Mesenchymal stem cell (in vitro differentiated cells and primary cell): ENCODE measurements at regions not wholly inside any gene's neighbourhood (a gene's known extent, or its start where the extent isn't known, plus 50 kb on each side); places are given as distances from the start of the nearest gene placed in this dataset.

Experiments
- DNase-seq: peaks from one replicate; pipeline ENCODE4 v3.0.0-alpha.2; 2013
- H2AFZ ChIP-seq: one replicate; pipeline ENCODE4 v1.6.1; 2013; ENCODE audit warnings: low read depth, mild to moderate bottlenecking, control low read depth, inconsistent platforms, low read length, moderate library complexity
- H2AK5ac ChIP-seq: 2 replicates; pipeline ENCODE4 v1.6.1; 2013; ENCODE audit warnings: low read length, moderate library complexity, mild to moderate bottlenecking, inconsistent platforms; ENCODE audit not compliant: severe bottlenecking
- H2BK120ac ChIP-seq: one replicate; pipeline ENCODE4 v1.6.1; 2013; ENCODE audit warnings: low read depth, mild to moderate bottlenecking, inconsistent platforms, low read length, moderate library complexity
- H2BK12ac ChIP-seq, 2 experiments: one replicate each; pipeline ENCODE4 v1.6.1; 2013; ENCODE audit warnings: inconsistent platforms in 2 of 2, low read length in 2 of 2, mild to moderate bottlenecking in 2 of 2, moderate library complexity in 2 of 2, control low read depth in 1 of 2
- H2BK15ac ChIP-seq: one replicate; pipeline ENCODE4 v1.6.1; 2013; ENCODE audit warnings: mild to moderate bottlenecking, low read depth, inconsistent platforms; ENCODE audit not compliant: poor library complexity, severe bottlenecking
- H2BK5ac ChIP-seq: 2 replicates; pipeline ENCODE4 v1.6.1; 2013; ENCODE audit warnings: low read depth, mild to moderate bottlenecking, low read length, control low read depth, inconsistent platforms; ENCODE audit not compliant: poor library complexity, severe bottlenecking
- H3K14ac ChIP-seq, 2 experiments: one replicate each; pipeline ENCODE4 v1.6.1; 2013; ENCODE audit warnings: inconsistent platforms in 2 of 2, low read length in 2 of 2, control low read depth in 1 of 2, mild to moderate bottlenecking in 1 of 2, moderate library complexity in 1 of 2
- H3K18ac ChIP-seq, 2 experiments: one replicate each; pipeline ENCODE4 v1.6.1; 2013; ENCODE audit warnings: inconsistent platforms in 2 of 2, low read length in 2 of 2, control low read depth in 1 of 2, low read depth in 1 of 2, mild to moderate bottlenecking in 1 of 2
- H3K23ac ChIP-seq, 2 experiments: one replicate each; pipeline ENCODE4 v1.6.1; 2013; ENCODE audit warnings: inconsistent platforms in 2 of 2, low read length in 2 of 2, mild to moderate bottlenecking in 2 of 2, moderate library complexity in 2 of 2, control low read depth in 1 of 2
- H3K27ac ChIP-seq: 2 replicates; pipeline ENCODE4 v1.5.1; 2013; ENCODE audit warnings: mild to moderate bottlenecking, moderate library complexity, low read length, control low read depth, inconsistent platforms; ENCODE audit not compliant: poor library complexity, severe bottlenecking
- H3K27me3 ChIP-seq, 2 experiments: 2 replicates each; pipeline versions ENCODE4 v1.6.1 to v1.7.0; 2013; ENCODE audit warnings: low read length in 2 of 2, mild to moderate bottlenecking in 2 of 2, moderate library complexity in 2 of 2, control low read depth in 1 of 2, inconsistent platforms in 1 of 2; ENCODE audit not compliant: control insufficient read depth in 1 of 2, insufficient read depth in 1 of 2
- H3K36me3 ChIP-seq, 2 experiments: 2 replicates each; pipeline versions ENCODE4 v1.6.1 to v1.7.0; 2013; ENCODE audit warnings: low read length in 2 of 2, control low read depth in 1 of 2, inconsistent platforms in 1 of 2, low read depth in 1 of 2, mild to moderate bottlenecking in 1 of 2; ENCODE audit not compliant: insufficient read depth in 2 of 2, control insufficient read depth in 1 of 2
- H3K4ac ChIP-seq, 2 experiments: one replicate each; pipeline ENCODE4 v1.6.1; 2013; ENCODE audit warnings: inconsistent platforms in 2 of 2, low read length in 2 of 2, mild to moderate bottlenecking in 2 of 2, moderate library complexity in 2 of 2, control low read depth in 1 of 2, low read depth in 1 of 2
- H3K4me1 ChIP-seq: 2 replicates; pipeline ENCODE4 v1.6.1; 2013; ENCODE audit warnings: low read depth, low read length, control low read depth; ENCODE audit not compliant: control insufficient read depth, insufficient read depth
- H3K4me2 ChIP-seq: 2 replicates; pipeline ENCODE4 v1.6.1; 2013; ENCODE audit warnings: low read length, mild to moderate bottlenecking, inconsistent platforms; ENCODE audit not compliant: poor library complexity, severe bottlenecking
- H3K4me3 ChIP-seq, 2 experiments: 2 replicates each; pipeline versions ENCODE4 v1.5.1 to v1.7.0; 2013; ENCODE audit warnings: low read length in 2 of 2, mild to moderate bottlenecking in 2 of 2, control low read depth in 1 of 2, low read depth in 1 of 2; ENCODE audit not compliant: insufficient read depth in 1 of 2
- H3K79me1 ChIP-seq: replicated peaks from 2 replicates; pipeline ENCODE4 v1.6.1; 2013; ENCODE audit warnings: mild to moderate bottlenecking, control low read depth, low read length, inconsistent platforms; ENCODE audit not compliant: poor library complexity, severe bottlenecking
- H3K9ac ChIP-seq: 2 replicates; pipeline ENCODE4 v1.7.0; 2013; ENCODE audit warnings: mild to moderate bottlenecking, low read length, moderate library complexity
- H3K9me3 ChIP-seq: 2 replicates; pipeline ENCODE4 v1.7.0; 2013; ENCODE audit warnings: mild to moderate bottlenecking, low read length; ENCODE audit not compliant: control insufficient read depth
- H4K8ac ChIP-seq: one replicate; pipeline ENCODE4 v1.6.1; 2013; ENCODE audit warnings: inconsistent platforms, mild to moderate bottlenecking, low read length, moderate library complexity
- H4K91ac ChIP-seq: one replicate; pipeline ENCODE4 v1.6.1; 2013; ENCODE audit warnings: mild to moderate bottlenecking, low read length, inconsistent platforms
- WGBS: methylation state at CpG from one replicate; pipeline ENCODE4 v1.1.7; 2013; ENCODE audit warnings: mixed read lengths; 5-methylcytosine and 5-hydroxymethylcytosine counted together

DNA sequence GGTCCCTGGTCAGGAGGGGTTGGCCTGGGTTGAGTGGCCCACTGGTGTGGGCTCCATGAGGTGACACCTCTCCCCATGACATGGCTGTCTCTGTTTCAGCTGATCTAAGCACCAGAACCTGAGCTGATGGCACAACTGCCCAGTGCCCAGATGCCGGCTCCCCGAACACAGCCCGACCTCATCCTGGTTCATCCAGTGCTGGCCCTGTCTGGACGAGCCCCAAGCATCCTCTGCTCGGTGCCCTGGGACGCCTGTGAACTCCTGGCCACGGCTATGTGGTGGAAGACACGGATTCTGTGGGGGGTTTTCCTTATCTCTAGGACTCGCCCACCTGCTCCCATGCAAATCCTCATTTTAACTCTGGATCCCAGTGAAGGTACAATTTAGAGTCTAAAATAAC lies 389.2 kb downstream of the SHANK2 start:
- no peak overlapping the region for H3K27ac ChIP-seq
- WGBS, result 81% methylated on average over 7 of the region's 9 CpGs
- no peaks in the 10 kb centered on the region for H3K36me3 ChIP-seq
- no peak overlapping the region for H4K91ac ChIP-seq
- peaks cover 0 to 6% of the 10 kb centered on the region in 2 experiments for H3K27me3 ChIP-seq
- H3K18ac ChIP-seq, result no peak overlapping the region
- no peak overlapping the region for H2BK120ac ChIP-seq
- no peak overlapping the region for H3K14ac ChIP-seq
- no peaks in the 10 kb centered on the region for H3K9me3 ChIP-seq
- H3K23ac ChIP-seq, result no peak overlapping the region
- H3K4me3 ChIP-seq, result no peak overlapping the region
- no peak overlapping the region for H2BK12ac ChIP-seq
- no peaks in the 10 kb centered on the region for H3K79me1 ChIP-seq
- no peak overlapping the region for H4K8ac ChIP-seq
- no peak overlapping the region for H3K4ac ChIP-seq
- H3K4me2 ChIP-seq, result no peak overlapping the region
- no peak overlapping the region for H2BK5ac ChIP-seq
- no peak overlapping the region for H2AK5ac ChIP-seq
- H2BK15ac ChIP-seq, result no peak overlapping the region
- H3K9ac ChIP-seq, result no peak overlapping the region
- DNase-seq, result no peak
- no peak overlapping the region for H2AFZ ChIP-seq
- peaks cover 2% of the 10 kb centered on the region for H3K4me1 ChIP-seq

DNA sequence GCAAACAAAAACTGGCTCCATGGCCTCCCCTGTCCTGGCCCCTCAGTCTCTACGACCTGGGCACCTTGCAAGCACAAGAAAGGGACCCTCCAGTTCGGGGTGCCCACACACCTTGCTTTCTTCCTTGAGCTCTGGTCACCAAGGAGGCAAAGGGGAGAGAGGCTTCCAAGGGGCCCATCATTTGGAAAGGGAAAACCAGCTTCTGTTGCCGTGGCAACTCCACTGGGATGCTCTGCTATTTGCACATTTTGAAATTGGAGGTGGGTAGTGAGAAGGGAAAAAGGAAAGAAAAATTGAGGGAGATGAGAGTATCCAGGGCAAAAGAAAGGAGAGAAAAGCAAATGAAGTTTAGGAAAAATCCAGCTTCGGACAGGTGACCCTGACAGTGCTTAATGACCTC lies 388.4 kb downstream of the SHANK2 start:
- Histone ChIP-seq H3K14ac (no peak overlapping the region), H3K23ac (no peak overlapping the region), H2BK5ac (no peak overlapping the region), H3K9me3 (no peaks in the 10 kb centered on the region), H3K9ac (no peak overlapping the region), H3K79me1 (no peaks in the 10 kb centered on the region), H3K4ac (no peak overlapping the region), H4K8ac (no peak overlapping the region), H2AK5ac (no peak overlapping the region), H2BK12ac (no peak overlapping the region), H3K27ac (no peak overlapping the region), H3K18ac (no peak overlapping the region), H2BK120ac (no peak overlapping the region), H2AFZ (no peak overlapping the region), H3K27me3 (peaks cover 0 to 7% of the 10 kb centered on the region in 2 experiments), H3K4me2 (no peak overlapping the region), H3K4me1 (peaks cover 2% of the 10 kb centered on the region), H3K4me3 (no peak overlapping the region), H2BK15ac (no peak overlapping the region), H4K91ac (no peak overlapping the region), H3K36me3 (no peaks in the 10 kb centered on the region)
- no peak for DNase-seq
- whole genome bisulfite sequencing, result 64% methylated on average over 4 of the region's 4 CpGs

DNA sequence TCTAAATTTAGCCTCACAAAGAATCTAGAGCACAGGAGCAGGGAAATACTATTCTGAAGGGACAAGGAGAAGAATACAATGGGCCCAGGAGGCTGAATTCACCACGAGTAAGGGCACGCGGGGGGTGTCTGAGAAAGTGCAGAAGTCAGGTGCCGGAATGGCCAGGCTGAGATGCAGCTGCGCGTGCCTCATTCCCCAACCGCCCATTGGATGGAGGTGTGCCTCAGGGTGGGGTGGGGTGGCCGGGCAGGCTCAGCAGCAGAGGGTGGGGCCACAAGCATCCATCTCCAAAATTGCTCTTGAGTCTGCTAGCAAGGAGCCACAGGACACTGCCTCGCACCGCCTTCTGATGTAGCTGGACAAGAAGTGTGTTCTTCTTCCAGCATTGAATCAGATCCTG lies 387.0 kb downstream of the SHANK2 start:
- no peak overlapping the region for H3K18ac ChIP-seq
- H3K23ac ChIP-seq, result no peak overlapping the region
- H3K4ac ChIP-seq, result no peak overlapping the region
- H2AK5ac ChIP-seq, result no peak overlapping the region
- H3K9ac ChIP-seq, result no peak overlapping the region
- H3K4me1 ChIP-seq, result peaks cover 2% of the 10 kb centered on the region
- H4K91ac ChIP-seq, result no peak overlapping the region
- H3K27me3 ChIP-seq, result peaks cover 0 to 14% of the 10 kb centered on the region in 2 experiments
- H2BK120ac ChIP-seq, result no peak overlapping the region
- no peaks in the 10 kb centered on the region for H3K79me1 ChIP-seq
- H3K4me2 ChIP-seq, result no peak overlapping the region
- H4K8ac ChIP-seq, result no peak overlapping the region
- H2AFZ ChIP-seq, result no peak overlapping the region
- H2BK5ac ChIP-seq, result no peak overlapping the region
- H3K14ac ChIP-seq, result no peak overlapping the region
- WGBS, result 86% methylated on average over 10 of the region's 10 CpGs
- H3K27ac ChIP-seq, result no peak overlapping the region
- H2BK15ac ChIP-seq, result no peak overlapping the region
- H3K4me3 ChIP-seq, result no peak overlapping the region
- H2BK12ac ChIP-seq, result no peak overlapping the region
- no peaks in the 10 kb centered on the region for H3K36me3 ChIP-seq
- DNase-seq, result no peak
- H3K9me3 ChIP-seq, result no peaks in the 10 kb centered on the region

- H4K8ac ChIP-seq, result no peak overlapping the region
- H3K18ac ChIP-seq, result no peak overlapping the region
- no peak overlapping the region for H3K4ac ChIP-seq
- no peak overlapping the region for H2BK5ac ChIP-seq
- no peaks in the 10 kb centered on the region for H3K4me1 ChIP-seq
- H3K79me1 ChIP-seq, result no peaks in the 10 kb centered on the region
- no peak overlapping the region for H2BK12ac ChIP-seq
- H2BK120ac ChIP-seq, result no peak overlapping the region
- H3K9me3 ChIP-seq, result no peaks in the 10 kb centered on the region
- H3K23ac ChIP-seq, result no peak overlapping the region
- H3K9ac ChIP-seq, result no peak overlapping the region
- H2BK15ac ChIP-seq, result no peak overlapping the region
- no peak overlapping the region for H2AK5ac ChIP-seq
- H3K36me3 ChIP-seq, result no peaks in the 10 kb centered on the region
- H3K27ac ChIP-seq, result no peak overlapping the region
- H4K91ac ChIP-seq, result no peak overlapping the region
- no peak overlapping the region for H3K14ac ChIP-seq
- H3K27me3 ChIP-seq, result peaks cover 0 to 15% of the 10 kb centered on the region in 2 experiments
- H3K4me2 ChIP-seq, result no peak overlapping the region
- 87% methylated on average over 9 of the region's 9 CpGs for WGBS
- DNase-seq, result no peak
- H3K4me3 ChIP-seq, result no peak overlapping the region
- H2AFZ ChIP-seq, result no peak overlapping the region
Observed at GRCh38 chr11:70866834-70867233, 385.5 kb downstream of the SHANK2 start.
